ENCODE measurements at regions not wholly inside any gene's neighbourhood (a gene's known extent, or its start where the extent isn't known, plus 50 kb on each side); places are given as distances from the start of the nearest gene placed in this dataset.
"Not testable (repeated sequence)": the region's sequence is repeated elsewhere in the genome, so short reads cannot be mapped to it uniquely, and the experiment has no call there.

DNA sequence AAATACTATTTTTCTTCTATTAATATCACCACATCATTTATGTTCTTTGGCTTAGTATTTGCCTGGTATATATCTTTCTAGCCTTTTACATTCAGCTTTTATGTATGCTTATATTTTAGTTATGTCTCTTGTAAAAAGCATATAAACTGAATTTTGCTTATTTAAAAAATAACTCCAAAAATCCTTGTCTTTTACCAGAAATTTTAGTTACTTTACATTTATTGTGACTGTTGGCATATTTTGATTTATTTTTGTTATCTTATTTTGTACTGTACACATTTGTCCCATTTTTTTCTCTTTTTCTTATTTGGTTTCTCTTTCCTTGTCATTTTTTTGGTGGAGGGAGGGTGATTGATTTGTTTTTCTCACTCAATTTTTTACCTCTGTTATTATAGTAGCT lies 169.6 kb downstream of the UACA start:
- H3K4me3 ChIP-seq (ENCODE audit: low read depth, poor library complexity, severe bottlenecking), result no peak overlapping the region
- intact Hi-C loops (cut with DNase I; ENCODE audit: low total_unique reads), result no loop called here
- DNase-seq (ENCODE audit: low spot score in 2 of 2), result no peak
- no peak for TF ChIP-seq POLR2A (IDR thresholded peaks at IDR 0.05)
- TF ChIP-seq CTCF (IDR thresholded peaks at IDR 0.05), result no peak

- TF ChIP-seq CTCF (IDR thresholded peaks at IDR 0.05) (no peak), POLR2A (IDR thresholded peaks at IDR 0.05) (no peak)
- no peak overlapping the region for H3K4me3 ChIP-seq (ENCODE audit: low read depth, poor library complexity, severe bottlenecking)
- intact Hi-C loops (cut with DNase I; ENCODE audit: low total_unique reads), result no loop called here
- DNase-seq (ENCODE audit: low spot score in 2 of 2), result no peak
- 63 to 68% methylated on average over 4 of the region's 4 CpGs for WGBS, 2 donors
Observed at GRCh38 chr15:70589728-70590127, 173.6 kb downstream of the UACA start.

DNA sequence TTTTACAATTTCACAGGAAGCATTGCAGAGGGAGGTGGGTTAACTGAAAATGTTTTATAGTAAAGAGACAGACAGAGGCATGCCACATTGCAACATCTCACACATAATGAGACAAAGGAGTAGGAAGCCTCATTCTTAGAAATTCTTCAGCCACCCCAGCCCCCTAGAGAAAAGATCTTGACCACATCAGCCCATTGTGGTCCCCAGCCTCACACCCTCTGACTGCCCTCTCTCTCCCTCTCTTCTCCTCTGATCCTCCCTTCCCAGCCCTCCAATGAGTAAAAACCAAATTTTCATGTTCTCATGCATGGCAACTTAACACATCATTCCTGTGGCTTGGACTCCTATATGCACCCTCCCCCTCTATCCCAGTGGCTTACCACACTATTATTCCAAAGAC lies 174.1 kb downstream of the UACA start:
- intact Hi-C loops (cut with DNase I; ENCODE audit: low total_unique reads), result no loop called here
- DNase-seq (ENCODE audit: low spot score in 2 of 2), result no peak
- TF ChIP-seq CTCF (IDR thresholded peaks at IDR 0.05) (no peak), POLR2A (IDR thresholded peaks at IDR 0.05) (no peak)
- H3K4me3 ChIP-seq (ENCODE audit: low read depth, poor library complexity, severe bottlenecking), result no peak overlapping the region

- no peak overlapping the region for H3K4me3 ChIP-seq (ENCODE audit: low read depth, poor library complexity, severe bottlenecking)
- TF ChIP-seq POLR2A (IDR thresholded peaks at IDR 0.05) (no peak), CTCF (IDR thresholded peaks at IDR 0.05) (no peak)
- DNase-seq (ENCODE audit: low spot score in 2 of 2), result no peak
- 95 to 97% methylated on average over 4 of the region's 4 CpGs for WGBS, 2 donors
- intact Hi-C loops (cut with DNase I; ENCODE audit: low total_unique reads), result no loop called here
Observed at GRCh38 chr15:70588613-70589012, 174.7 kb downstream of the UACA start.

GRCh38 chr15:70587896-70588567 lies 175.3 kb downstream of the UACA start:
- TF ChIP-seq POLR2A (IDR thresholded peaks at IDR 0.05), result no peak
- TF ChIP-seq CTCF (IDR thresholded peaks at IDR 0.05), result no peak
- H3K4me3 ChIP-seq (ENCODE audit: low read depth, poor library complexity, severe bottlenecking), result no peak overlapping the region
- peak in 1 of 2 donors; percentile 39 for DNase-seq (ENCODE audit: low spot score in 2 of 2)
- intact Hi-C loops (cut with DNase I; ENCODE audit: low total_unique reads), result no loop called here
- 86 to 92% methylated on average over 10 of the region's 10 CpGs for WGBS, 2 donors

GRCh38 chr15:70587012-70587634 lies 176.2 kb downstream of the UACA start:
- 96 to 97% methylated on average over 20 to 40 of the region's 40 CpGs for WGBS, 2 donors
- intact Hi-C loops (cut with DNase I; ENCODE audit: low total_unique reads); H3K4me3 ChIP-seq (ENCODE audit: low read depth, poor library complexity, severe bottlenecking): not testable (repeated sequence)
- peak in 1 of 2 donors; percentile 65 for DNase-seq (ENCODE audit: low spot score in 2 of 2)
